ENCODE measurements at regions not wholly inside any gene's neighbourhood (a gene's known extent, or its start where the extent isn't known, plus 50 kb on each side); places are given as distances from the start of the nearest gene placed in this dataset.

- Histone ChIP-seq H3K4me3 (no peak overlapping the region), H3K9me3 (no peaks in the 10 kb centered on the region), H3K27ac (peak overlapping the region in 2 of 4 donors; percentile 17 to 78), H3K36me3 (no peaks in the 10 kb centered on the region), H3K4me1 (peaks cover 0 to 4% (median 0%) of the 10 kb centered on the region in 4 donors), H3K27me3 (no peaks in the 10 kb centered on the region)
- no peak for DNase-seq
- TF ChIP-seq, protein P1, sequence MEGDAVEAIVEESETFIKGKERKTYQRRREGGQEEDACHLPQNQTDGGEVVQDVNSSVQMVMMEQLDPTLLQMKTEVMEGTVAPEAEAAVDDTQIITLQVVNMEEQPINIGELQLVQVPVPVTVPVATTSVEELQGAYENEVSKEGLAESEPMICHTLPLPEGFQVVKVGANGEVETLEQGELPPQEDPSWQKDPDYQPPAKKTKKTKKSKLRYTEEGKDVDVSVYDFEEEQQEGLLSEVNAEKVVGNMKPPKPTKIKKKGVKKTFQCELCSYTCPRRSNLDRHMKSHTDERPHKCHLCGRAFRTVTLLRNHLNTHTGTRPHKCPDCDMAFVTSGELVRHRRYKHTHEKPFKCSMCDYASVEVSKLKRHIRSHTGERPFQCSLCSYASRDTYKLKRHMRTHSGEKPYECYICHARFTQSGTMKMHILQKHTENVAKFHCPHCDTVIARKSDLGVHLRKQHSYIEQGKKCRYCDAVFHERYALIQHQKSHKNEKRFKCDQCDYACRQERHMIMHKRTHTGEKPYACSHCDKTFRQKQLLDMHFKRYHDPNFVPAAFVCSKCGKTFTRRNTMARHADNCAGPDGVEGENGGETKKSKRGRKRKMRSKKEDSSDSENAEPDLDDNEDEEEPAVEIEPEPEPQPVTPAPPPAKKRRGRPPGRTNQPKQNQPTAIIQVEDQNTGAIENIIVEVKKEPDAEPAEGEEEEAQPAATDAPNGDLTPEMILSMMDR (IDR thresholded peaks at IDR 0.05), result no peak
- TF ChIP-seq POLR2A (IDR thresholded peaks at IDR 0.05), result no peak
Measured at GRCh38 chr10:10870523-10871241, 147.0 kb upstream of the CELF2 start.

- Histone ChIP-seq H3K27me3 (no peaks in the 10 kb centered on the region), H3K9me3 (no peaks in the 10 kb centered on the region), H3K4me1 (peaks cover 0 to 4% (median 0%) of the 10 kb centered on the region in 4 donors), H3K27ac (peak overlapping the region in 2 of 4 donors; percentile 20 to 78), H3K4me3 (no peak overlapping the region), H3K36me3 (no peaks in the 10 kb centered on the region)
- no peak for DNase-seq
- TF ChIP-seq, protein P1 (IDR thresholded peaks at IDR 0.05), result no peak
- TF ChIP-seq POLR2A (IDR thresholded peaks at IDR 0.05), result no peak
Measured at GRCh38 chr10:10871352-10871751, 146.3 kb upstream of the CELF2 start.

DNA sequence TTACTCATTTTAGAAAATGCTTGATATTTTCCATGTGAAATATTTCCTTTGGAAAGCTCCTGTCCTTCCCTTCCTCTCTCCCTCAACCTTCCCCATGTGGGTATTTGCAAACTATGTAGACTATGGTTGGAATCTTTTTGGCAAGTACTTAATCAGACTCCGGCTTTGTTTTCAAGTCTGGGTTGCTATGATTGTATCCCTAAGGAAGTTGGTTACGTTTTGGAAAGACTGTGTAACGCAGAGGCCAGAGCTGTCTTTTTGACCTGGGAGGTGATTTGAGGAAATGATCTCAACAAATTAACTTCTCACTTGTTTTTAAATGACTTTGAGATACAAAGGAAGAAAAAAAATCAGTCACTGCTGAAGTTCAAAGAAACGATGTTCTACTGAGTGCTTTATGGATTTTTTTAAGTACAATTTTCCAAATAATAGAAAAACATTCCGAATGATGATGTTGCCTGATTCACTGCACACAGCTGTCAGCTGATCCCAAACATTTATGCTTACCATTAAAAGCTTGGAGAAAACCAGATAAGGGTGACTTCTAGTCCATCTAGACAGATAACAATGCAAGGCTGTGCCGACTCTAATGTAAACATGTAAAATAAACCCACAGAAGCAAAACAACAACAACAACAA, 145.5 kb upstream of the CELF2 start:
- Histone ChIP-seq H3K27ac (peak overlapping the region in 1 of 4 donors; percentile 78), H3K36me3 (no peaks in the 10 kb centered on the region), H3K9me3 (no peaks in the 10 kb centered on the region), H3K4me3 (no peak overlapping the region), H3K27me3 (no peaks in the 10 kb centered on the region), H3K4me1 (peaks cover 0 to 4% (median 0%) of the 10 kb centered on the region in 4 donors)
- no peak for DNase-seq
- TF ChIP-seq, protein P1 (IDR thresholded peaks at IDR 0.05), result no peak
- TF ChIP-seq POLR2A (IDR thresholded peaks at IDR 0.05), result no peak

GRCh38 chr10:10872764-10873163, 144.9 kb upstream of the CELF2 start:
- TF ChIP-seq, protein P1 (IDR thresholded peaks at IDR 0.05), result no peak
- no peak for TF ChIP-seq POLR2A (IDR thresholded peaks at IDR 0.05)
- no peak for DNase-seq
- H3K27ac ChIP-seq, result peak overlapping the region in 1 of 4 donors; percentile 78

GRCh38 chr10:10873289-10873688, 144.4 kb upstream of the CELF2 start:
- no peaks in the 10 kb centered on the region for H3K9me3 ChIP-seq
- H3K4me1 ChIP-seq, result peaks cover 0 to 4% (median 0%) of the 10 kb centered on the region in 4 donors
- H3K27ac ChIP-seq, result peak overlapping the region in 1 of 4 donors; percentile 78
- no peak for DNase-seq
- no peaks in the 10 kb centered on the region for H3K36me3 ChIP-seq
- no peak overlapping the region for H3K4me3 ChIP-seq
- H3K27me3 ChIP-seq, result no peaks in the 10 kb centered on the region
- TF ChIP-seq, protein P1 (IDR thresholded peaks at IDR 0.05), result no peak
- no peak for TF ChIP-seq POLR2A (IDR thresholded peaks at IDR 0.05)

More at GRCh38 chr10:10872764-10873163, 144.9 kb upstream of the CELF2 start:
- Histone ChIP-seq H3K36me3 (no peaks in the 10 kb centered on the region), H3K4me3 (no peak overlapping the region), H3K4me1 (peaks cover 0 to 4% (median 0%) of the 10 kb centered on the region in 4 donors), H3K27me3 (no peaks in the 10 kb centered on the region), H3K9me3 (no peaks in the 10 kb centered on the region)
